Mammary epithelial cell (primary cell): ENCODE measurements at regions not wholly inside any gene's neighbourhood (a gene's known extent, or its start where the extent isn't known, plus 50 kb on each side); places are given as distances from the start of the nearest gene placed in this dataset.

Experiments used
- EZH2 ChIP-seq: IDR thresholded peaks from 2 replicates; pipeline ENCODE4 v1.6.1; 2012; ENCODE audit warnings: low read length, inconsistent platforms, borderline replicate concordance
- TF ChIP-seq, protein P1 (sequence below), 2 donors: IDR thresholded peaks in 1 of 2; conservative IDR thresholded peaks in 1 of 2; 2 replicates each; pipeline ENCODE4 v1.5.1; 2011 to 2012; ENCODE audit warnings: inconsistent platforms in 2 of 2, low read length in 2 of 2, mild to moderate bottlenecking in 2 of 2, control low read depth in 1 of 2, low read depth in 1 of 2; ENCODE audit not compliant: insufficient read depth in 1 of 2; ENCODE audit errors: extremely low read depth in 1 of 2

DNA sequence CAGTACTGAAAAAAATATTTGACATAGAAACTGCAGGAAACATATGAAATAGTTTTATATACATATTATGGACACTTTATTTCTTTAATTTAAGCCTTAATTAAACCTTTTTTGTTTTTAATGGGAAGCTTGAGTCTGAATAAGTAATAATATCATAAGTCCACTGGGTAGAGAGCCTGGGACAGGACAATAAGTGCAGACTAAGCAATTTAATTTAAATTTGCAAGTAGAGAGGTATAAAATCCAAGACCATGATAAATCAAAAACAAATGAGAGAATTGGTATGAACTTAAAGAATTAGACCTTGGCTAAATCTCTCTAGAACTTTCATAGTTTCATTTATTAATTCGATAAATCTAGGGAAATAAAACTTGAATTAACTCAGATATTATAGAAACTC is 571.2 kb downstream of the ARAP2 start:
- TF ChIP-seq, protein P1, sequence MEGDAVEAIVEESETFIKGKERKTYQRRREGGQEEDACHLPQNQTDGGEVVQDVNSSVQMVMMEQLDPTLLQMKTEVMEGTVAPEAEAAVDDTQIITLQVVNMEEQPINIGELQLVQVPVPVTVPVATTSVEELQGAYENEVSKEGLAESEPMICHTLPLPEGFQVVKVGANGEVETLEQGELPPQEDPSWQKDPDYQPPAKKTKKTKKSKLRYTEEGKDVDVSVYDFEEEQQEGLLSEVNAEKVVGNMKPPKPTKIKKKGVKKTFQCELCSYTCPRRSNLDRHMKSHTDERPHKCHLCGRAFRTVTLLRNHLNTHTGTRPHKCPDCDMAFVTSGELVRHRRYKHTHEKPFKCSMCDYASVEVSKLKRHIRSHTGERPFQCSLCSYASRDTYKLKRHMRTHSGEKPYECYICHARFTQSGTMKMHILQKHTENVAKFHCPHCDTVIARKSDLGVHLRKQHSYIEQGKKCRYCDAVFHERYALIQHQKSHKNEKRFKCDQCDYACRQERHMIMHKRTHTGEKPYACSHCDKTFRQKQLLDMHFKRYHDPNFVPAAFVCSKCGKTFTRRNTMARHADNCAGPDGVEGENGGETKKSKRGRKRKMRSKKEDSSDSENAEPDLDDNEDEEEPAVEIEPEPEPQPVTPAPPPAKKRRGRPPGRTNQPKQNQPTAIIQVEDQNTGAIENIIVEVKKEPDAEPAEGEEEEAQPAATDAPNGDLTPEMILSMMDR (conservative IDR thresholded peaks at IDR 0.05 in 1 of 2, IDR thresholded peaks at IDR 0.05 in 1 of 2; ENCODE audit: extremely low read depth in 1 of 2, insufficient read depth in 1 of 2, low read depth in 1 of 2, low read length in 2 of 2): no peak
- no peak for TF ChIP-seq EZH2
